NCI-H345 (cell line): ENCODE measurements at regions not wholly inside any gene's neighbourhood (a gene's known extent, or its start where the extent isn't known, plus 50 kb on each side); places are given as distances from the start of the nearest gene placed in this dataset.

Experiments
- DNase-seq: peaks from one replicate; lab custom pipeline; 2025; lab: John Stamatoyannopoulos, UW

DNA sequence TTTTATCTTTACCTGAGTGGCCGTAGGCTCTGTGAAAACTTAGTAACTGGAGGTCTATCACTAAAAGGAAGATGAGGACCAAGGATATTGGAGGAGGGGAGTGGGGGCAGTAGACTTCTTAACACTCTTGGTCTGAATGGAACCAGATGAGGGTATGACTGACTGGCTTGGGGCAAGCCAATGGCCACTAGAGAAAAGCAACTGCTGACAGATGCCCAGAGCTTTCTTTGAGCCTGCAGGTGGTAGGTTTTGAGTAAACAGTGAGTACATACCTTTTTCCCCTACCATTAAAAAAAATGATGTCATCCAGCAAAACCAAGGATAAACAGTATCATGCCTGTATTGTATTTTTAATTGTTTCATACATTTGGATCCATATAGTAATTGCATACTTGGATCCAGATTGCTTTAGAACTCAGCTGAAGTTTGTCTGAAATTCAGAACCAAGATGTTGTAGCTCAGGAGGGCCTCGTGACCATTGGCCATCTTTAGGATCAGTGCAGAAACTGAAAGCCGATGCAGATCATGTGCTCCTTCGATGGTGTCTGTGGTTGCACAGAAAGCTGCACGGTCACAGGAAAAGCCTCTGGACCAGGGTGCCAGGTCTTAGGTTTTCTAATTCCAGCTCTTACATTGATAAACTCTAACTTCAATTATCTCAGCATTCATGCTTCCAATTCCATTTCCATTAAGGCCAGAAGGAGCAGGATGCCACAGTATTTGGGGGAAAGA, 131.0 kb downstream of the PDGFRA start:
- DNase-seq, result no peak

DNA sequence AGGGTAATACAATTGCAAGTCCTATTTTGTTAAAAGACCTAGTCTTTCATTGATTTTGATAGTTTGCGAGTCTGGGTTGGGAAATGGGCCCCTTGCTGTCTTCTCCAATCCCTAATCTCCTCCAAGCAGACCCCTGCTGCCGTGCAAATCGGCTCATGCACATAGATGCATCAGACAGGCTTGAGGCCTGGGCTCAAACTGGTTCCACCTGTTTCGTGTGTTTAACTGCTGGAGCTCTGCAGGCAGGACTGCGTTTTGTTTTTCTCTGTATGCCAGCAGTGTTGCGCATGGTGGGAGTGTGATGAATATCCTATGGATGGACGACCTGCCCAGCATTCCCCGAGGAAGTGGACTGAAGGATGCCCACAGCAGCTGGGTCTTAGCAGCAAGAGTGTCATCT, 133.9 kb downstream of the PDGFRA start:
- no peak for DNase-seq

DNA sequence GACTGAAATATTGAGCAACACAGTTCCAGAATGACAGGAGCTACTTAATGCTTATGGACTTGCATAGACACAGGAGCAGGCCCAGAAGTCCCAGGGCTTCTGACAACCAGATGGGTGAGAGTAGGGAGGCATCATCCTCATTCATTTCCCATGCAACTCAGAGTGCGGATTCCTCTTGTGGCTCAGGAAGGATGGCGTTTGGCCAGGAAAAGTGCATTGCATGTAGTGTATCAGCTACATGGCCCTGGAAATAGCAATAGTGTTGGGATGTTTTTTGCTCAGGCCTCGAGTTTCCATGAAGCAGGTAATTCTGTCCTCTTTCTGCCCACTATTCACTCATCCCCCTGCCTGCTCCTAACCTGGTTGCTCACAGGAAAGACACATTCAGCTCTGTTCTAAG, 136.6 kb downstream of the PDGFRA start:
- no peak for DNase-seq

DNA sequence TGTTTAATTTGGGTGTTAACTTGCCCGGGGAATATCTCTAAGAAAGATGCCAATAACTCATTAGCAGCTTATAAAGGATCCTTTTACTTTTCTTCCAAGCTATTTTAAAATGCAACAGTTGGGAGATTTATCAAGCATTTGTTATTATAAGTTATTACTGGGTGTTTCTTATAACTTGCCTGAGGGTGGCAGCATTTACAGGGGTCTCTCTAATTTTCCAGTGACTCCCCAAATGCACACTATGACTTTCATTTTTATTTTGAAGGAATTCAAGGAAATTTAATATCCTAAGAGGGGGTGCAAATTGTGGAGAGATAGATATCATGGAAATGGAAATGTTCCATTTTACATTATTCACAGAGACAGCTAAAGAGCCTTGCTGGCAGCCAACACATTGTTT, 138.0 kb downstream of the PDGFRA start:
- no peak for DNase-seq

DNA sequence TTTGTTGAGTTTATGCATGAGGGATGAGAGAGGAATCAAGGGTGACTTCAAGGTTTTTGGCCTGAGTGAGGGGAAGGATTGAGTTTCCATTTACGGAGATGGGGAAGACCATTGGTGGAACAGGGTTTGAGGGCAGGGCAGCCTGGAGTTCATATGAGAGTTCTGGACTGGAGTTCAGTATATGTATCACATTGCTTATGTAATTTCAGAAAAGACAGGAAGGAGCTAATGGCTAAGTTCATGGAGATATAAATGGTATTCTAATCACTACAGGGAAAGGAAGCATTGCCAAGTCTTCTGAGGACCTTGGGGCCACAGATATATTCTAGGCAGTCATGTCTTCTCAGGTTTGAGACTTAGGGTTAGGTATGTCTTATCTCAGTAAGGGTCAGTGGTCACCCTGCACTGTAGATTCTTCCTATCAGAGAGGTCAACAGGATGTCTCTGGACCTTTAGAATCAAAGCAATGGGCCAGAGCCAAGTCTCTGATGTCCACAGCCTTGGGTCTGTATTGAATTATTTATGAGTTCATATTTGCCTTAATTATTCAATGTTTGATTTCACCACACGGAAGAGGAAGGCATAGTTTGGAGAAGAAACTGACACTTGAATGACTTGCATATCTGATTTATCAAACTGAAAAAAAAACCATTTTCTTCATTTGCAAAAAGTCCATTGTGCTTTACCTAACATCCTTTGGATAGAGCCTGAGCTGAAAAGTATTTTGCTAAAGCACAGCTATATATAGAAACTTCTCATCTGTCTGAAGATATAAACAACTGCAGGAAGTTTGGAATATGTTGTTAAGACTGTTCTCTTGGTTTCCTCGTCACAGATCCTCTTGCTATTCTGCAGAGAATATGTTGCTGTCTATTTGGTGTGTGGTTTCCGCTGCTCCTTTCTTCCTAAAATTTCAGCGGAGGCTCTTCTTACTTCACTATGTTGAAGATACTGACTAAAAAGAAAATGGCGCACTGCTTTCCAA, 139.5 kb downstream of the PDGFRA start:
- DNase-seq, result no peak

DNA sequence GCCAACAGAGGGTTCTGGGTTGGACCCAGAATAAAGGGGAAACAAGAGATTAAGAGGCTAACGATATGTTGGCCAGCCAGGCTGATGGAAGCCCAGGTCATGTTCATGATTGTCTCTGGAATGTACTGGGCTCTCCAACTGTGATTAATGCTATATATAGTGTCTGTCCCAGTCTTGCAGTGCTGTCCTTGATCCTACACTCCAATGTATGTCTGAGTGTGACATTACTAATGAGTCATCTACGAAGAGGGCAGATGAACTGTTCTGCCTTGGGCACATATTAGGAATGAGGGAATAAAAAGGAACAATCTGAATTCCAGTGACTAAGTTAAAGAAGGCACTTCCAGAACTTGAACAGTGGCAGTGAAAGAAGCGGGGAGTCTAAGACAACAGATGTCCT, 142.1 kb downstream of the PDGFRA start:
- no peak for DNase-seq

DNA sequence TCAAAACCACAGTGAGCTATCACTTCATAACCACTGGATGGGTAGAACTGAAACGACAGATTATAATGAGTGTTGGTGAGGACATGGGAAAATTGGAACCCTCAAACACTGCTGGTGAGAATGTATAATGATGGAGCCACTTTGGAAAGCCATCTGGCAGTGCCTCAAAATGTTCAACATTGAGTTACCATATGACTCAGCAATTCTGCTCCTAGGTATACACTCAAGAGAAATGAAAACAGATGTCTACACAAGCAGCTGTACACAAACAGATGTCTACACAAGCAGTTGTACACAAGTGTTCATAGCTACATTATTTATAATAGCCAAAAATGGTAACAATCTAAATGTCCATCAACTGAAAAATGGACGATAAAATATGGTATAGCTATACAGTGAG, 143.9 kb downstream of the PDGFRA start:
- no peak for DNase-seq

DNA sequence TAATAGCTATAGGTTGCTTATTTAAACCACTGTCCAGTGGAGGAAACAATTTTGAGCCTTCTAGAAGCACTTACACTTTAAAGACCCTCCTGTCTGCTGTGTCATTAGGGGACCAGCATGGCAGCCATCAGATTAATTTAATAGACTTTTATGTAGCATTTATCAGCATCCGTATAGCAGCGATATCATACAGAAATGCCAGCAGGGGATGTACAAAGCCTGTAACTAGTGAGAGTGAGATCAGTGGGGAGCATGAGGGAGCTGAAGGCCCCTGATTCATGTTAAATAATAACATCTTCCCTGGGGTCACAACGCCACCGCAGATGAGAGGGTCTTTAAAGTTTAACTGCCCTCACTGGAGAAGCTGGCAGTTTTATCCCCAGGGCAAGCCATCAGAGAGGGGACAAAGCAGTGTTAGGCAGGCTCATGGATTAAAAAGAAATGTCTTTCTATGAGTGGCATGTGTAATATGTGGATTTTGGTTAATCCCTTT, 144.7 kb downstream of the PDGFRA start:
- no peak for DNase-seq

DNA sequence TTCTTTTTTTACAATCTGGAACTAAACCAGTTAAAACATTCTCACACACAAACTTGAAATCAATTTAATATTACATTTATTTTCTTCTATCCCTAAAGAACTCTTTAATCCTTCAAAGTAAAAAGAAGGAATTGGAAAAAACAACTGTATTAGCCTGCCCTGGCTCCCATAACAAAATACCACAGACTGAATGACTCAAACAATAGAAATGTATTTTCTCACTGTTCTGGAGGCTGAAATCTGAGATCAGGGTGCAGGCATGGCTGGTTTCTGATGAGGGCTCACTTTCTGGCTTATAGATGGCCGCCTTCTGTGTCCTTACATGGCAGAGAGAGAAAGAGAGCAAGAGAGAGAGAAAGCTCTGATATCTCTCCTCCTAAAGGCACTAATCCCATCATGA, 149.4 kb downstream of the PDGFRA start:
- DNase-seq, result no peak

DNA sequence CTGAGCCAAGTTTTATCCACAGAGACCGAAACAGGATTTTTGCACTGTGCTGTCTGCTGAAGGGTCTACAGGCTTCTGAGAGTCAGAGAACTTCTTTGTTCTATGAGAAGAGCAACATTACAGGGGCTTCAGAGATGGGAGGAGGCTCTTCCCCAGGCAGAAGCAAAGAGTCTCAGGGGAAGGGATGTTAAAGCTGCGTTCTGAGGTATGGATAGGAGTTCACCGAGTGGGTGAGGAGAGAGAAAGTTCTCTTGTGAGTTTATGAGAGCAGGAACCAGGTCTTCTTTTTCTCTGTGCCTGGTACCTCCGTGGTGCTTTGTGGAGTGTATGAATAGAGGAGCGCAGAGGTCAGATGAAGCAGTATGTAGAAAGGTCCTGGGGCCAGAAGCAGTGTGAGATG, 155.1 kb downstream of the PDGFRA start:
- no peak for DNase-seq

DNA sequence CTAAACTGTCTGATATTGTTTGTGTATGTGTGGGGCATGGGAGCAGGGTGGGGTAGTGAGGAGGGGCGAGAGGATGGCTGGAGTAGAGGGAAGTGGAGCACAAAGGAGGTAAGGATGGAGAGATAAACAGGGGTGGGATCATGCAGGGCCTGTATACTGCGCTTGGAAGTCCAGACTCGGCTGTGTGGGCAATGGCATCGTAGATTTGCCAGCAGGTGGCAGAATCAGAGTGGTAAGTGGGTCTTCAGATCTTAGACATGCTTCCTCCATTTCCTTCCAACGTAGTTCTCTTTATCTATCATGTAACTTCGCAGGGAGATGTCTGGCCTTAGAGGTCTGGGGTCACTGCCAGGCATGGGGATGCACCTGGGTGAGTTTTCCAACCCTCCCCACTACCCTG, 155.5 kb downstream of the PDGFRA start:
- peak; percentile 30 for DNase-seq

DNA sequence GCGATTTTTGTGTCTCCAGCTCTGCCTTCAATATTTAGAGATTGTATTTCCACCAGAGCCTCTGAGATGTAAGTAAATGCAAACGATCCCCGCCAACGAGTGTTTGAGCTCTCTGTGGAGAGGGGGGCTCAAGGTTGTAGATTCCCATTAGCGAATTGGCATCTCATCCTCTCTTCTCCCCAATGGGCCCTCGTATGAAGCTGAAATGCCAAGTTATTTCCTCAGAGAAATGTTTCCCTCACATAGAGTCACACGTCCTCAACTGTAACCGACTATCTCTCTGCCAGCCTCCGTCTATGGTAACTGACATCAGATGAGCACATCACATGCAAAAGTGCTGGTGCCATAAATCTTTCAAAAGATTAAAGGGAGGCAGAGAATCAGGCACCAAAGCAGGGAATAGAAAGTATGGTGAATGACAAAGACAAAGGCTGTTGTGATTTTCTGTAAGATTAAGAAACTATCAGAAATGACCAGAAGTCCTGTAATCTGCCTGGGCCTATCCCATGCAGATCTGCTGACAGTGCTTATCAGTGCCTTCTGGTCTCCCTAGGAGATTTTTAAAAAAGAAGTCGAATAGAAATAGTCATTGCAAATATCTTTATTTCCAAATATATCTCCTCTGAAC, 157.1 kb downstream of the PDGFRA start:
- DNase-seq, result no peak

DNA sequence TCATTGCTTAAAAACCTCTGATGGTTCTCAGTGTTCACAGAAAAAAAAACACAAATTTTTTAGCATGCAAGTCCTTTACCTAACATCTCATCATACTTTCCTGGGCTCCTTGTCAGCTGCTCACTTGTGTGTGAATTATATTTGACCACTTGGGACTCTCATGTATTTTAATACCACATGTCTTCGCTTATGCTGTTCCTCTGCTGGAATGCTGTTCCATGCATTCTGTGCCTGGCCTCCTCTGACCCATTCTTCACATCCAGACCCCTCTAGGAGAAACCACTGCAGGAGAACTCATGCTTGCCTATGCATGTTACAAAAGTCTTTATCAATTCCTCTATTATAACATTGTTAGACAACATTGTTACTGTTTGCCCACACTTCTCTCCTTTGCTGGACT, 157.6 kb downstream of the PDGFRA start:
- no peak for DNase-seq

DNA sequence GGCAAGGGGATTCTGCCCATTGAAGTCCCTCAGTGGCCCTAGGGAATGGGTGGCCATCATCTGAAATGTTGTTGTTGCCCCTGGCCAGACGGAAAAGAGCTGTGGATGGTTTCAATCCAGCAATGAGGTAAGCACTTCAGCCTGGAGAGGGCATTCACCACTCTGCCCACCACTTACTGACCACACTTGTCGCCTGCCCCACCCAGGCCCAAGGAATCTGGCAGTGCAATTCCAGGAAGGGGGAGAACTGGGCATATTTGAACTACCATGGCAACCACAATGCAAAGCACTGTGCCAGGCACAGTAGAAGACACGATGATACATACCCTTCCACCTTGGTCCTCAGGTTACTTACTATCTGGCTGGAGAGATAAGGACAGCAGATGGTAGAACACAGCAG, 161.6 kb downstream of the PDGFRA start:
- no peak for DNase-seq

DNA sequence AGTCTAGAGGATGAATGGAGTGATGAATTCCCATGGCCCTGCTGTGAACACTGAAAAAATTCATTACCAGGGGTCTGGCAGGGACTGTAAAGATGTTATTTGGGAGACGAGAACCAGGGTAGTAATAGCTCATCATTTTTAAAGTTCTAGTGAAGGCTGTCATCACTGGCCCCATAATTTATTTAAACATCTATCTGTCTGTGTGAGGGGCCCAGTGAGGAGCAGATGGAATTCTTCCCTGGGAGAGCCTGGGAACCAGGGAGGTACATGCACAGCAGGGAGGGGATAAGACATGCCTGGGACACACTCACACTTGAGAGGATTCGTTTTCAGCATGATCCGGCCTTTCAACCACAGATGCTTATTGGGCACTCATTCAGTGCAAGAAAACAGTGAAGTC, 162.0 kb downstream of the PDGFRA start:
- no peak for DNase-seq

DNA sequence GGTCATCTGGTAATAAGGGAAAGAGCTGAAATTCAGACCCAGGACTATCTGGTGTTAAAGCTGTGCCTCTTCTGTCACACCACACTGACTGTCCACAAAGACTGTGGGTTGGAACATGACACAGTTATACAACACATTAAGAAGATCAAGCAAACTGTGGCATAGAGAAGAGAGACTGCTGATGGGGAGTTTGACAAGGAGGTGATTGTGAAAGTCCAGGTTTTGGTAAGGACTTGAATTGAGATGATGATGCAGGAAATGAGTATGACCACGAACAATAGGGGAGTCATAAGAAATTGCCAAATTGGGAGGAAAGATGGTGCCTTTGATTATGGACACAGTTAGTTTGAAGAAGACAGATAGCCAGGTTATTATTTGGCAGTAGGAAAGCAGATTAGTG, 163.4 kb downstream of the PDGFRA start:
- DNase-seq, result no peak

DNA sequence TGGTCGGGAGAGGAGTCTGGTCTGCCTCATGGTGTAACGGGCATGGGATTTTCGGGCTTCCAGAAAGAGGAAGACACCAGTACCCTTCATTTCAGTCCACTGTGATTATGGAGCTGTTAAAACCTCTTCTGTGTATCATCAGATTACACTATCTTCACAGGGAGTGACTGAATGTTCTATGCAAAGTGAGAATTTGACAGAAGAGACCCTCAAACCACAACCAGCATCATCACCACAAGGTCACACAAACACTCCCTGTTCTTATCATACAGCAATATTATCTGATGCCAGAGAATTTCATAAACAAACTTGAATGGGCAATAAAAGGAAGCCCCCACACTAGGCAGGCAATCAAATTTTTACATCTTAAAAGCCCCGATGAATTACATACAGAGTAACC, 164.2 kb downstream of the PDGFRA start:
- DNase-seq, result no peak

DNA sequence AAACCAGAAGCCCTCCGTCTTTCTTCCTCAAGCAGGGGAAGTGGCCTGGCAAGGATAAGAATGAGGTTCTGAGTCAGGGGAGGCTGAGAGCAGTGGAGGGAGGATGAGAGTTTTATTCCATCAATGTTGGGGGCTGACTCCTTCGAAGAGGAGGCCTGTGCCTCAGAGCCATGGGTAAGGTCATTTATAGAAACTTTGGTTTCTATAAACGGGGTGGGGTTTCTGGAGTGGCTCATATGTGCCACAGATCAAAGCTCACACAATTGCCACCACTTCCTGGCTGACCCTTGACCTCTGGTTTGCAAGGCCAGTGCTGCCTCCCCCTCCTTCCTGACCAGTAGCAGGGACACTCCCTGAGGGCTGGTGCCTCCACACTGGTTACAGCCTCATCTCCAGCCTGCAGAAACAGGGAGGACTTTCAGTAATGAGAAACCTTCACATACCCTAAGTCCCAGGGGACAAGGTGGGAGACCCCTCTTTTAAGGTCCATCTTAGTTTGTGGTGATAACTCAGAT, 166.0 kb downstream of the PDGFRA start:
- DNase-seq, result no peak

DNA sequence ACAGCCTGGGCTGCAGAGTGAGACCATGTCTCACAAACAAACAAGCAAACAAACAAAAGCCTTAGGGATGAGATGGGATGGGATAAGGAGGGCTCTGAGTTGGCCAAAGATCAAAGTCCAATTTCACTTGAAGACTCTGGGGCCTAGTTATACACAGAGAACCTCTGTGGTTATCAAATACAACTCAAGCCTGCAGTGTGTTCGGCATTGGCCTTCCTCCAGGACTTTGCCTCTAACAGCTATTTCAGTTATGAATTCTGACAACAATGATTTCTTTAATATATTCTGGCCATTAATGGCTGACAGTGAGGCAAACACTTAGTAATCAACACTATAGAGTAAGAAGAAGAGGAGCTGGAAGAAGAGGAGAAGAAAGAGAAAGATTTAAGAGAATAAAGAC, 171.1 kb downstream of the PDGFRA start:
- no peak for DNase-seq

DNA sequence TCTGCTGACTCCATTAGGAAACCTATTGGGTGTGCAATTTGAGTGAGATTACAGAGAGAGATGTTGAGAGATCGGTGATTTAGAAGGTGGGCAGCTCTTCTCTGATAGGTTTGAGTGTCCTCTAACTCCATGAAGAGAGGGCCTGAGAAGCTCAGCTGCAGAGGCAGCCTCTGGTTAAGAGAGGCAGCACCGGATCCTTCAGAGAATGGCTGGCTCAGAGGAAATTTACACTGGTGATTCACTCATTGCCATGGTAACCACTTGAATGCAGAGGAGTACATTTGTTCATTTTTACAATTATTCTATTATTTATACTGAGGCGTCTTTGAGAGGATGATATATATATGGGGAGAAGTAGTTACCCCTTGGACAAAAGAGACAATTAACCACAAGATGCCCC, 171.7 kb downstream of the PDGFRA start:
- no peak for DNase-seq

DNA sequence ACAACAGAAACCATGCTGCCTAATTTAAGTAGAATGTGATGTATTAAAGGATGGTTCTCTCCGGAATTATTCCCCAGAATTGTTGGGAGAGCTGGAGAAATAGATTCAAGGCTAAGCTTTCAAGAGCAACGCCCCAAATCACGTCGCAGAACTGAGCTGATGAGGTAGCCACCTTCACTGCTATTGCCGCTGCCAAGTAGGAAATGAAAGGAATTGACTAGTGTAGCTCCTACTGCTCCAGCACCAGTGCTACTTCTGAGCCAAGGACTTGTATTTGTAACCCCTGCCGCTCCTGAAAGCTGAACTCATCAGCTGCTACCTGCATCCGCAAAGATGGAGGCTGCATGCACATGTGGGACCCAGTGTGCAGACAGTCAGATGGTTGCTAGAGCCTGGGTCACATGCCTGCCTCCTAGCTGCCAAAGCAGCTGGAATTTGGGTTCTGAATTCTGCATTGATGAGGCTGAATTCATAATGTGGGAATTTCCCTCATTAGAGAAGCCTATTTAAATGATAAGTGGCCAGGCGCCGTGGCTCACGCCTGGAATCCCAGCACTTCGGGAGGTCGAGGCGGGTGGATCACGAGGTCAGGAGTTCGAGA, 173.9 kb downstream of the PDGFRA start:
- DNase-seq, result no peak
